ENCODE measurements at regions not wholly inside any gene's neighbourhood (a gene's known extent, or its start where the extent isn't known, plus 50 kb on each side); places are given as distances from the start of the nearest gene placed in this dataset.

DNA sequence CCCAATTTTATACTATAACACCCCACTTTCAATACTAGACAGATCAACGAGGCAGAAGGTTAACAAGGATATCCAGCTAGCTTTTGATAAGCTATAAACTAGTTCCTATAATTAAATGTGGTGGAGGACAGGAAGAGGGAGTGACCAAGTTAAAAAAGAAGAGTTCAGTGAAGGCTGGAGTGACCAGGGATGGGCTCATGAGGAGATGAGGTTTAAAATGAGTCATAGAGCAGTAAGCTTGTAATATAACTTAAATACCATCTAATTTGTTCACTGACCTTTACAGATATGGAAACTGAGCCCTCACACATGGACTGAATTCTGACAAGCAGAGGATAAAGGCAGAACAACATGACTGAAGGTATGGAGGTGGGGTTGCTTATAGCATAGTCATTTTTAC, 284.5 kb downstream of the SPATA31D1 start:
- Histone ChIP-seq H3K36me3 (no peaks in the 10 kb centered on the region), H3K4me2 (no peak overlapping the region), H3K27me3 (no peaks in the 10 kb centered on the region), H3K9ac (no peak overlapping the region), H3F3A (ENCODE audit: low read depth) (no peaks in the 10 kb centered on the region), H3K9me3 (ENCODE audit: low read depth) (no peaks in the 10 kb centered on the region), H4K20me1 (ENCODE audit: low read depth) (no peaks in the 10 kb centered on the region), H3K4me3 (no peak overlapping the region), H3K4me1 (no peaks in the 10 kb centered on the region), H2AFZ (replicated peaks) (no peak overlapping the region), H3K79me2 (ENCODE audit: low read depth) (no peaks in the 10 kb centered on the region), H3K27ac (no peak overlapping the region)
- Mint-ChIP-seq H3K4me1 (no peaks in the 10 kb centered on the region), H3K27me3 (ENCODE audit: insufficient read depth, low read depth) (peaks cover 2% of the 10 kb centered on the region), H3K9me3 (no peaks in the 10 kb centered on the region), H3K4me3 (no peak overlapping the region), H3K27ac (no peak overlapping the region), H3K36me3 (no peaks in the 10 kb centered on the region)
- TF ChIP-seq EZH2 (IDR thresholded peaks at IDR 0.05) = no peak
- no peak for TF ChIP-seq CTCF (IDR thresholded peaks at IDR 0.05)
- no peak for TF ChIP-seq EZH2phosphoT487 (IDR thresholded peaks at IDR 0.05)
- DNase-seq (ENCODE audit: low spot score) = no peak

GRCh38 chr9:82275258-82275927, 286.8 kb downstream of the SPATA31D1 start:
- no peaks in the 10 kb centered on the region for H3K4me1 ChIP-seq
- no peak overlapping the region for H3K27ac Mint-ChIP-seq
- no peak overlapping the region for H3K9ac ChIP-seq
- no peaks in the 10 kb centered on the region for H4K20me1 ChIP-seq (ENCODE audit: low read depth)
- H3K9me3 ChIP-seq (ENCODE audit: low read depth) = no peaks in the 10 kb centered on the region
- H3K4me3 Mint-ChIP-seq = no peak overlapping the region
- H2AFZ ChIP-seq (replicated peaks) = no peak overlapping the region
- no peak for TF ChIP-seq EZH2 (IDR thresholded peaks at IDR 0.05)
- TF ChIP-seq EZH2phosphoT487 (IDR thresholded peaks at IDR 0.05) = no peak
- no peak for TF ChIP-seq CTCF (IDR thresholded peaks at IDR 0.05)
- H3K79me2 ChIP-seq (ENCODE audit: low read depth) = no peaks in the 10 kb centered on the region
- DNase-seq (ENCODE audit: low spot score) = no peak
- H3K4me2 ChIP-seq = no peak overlapping the region
- no peaks in the 10 kb centered on the region for H3K27me3 ChIP-seq
- no peak overlapping the region for H3K27ac ChIP-seq
- no peaks in the 10 kb centered on the region for H3K9me3 Mint-ChIP-seq
- H3K4me3 ChIP-seq = no peak overlapping the region
- no peaks in the 10 kb centered on the region for H3K36me3 Mint-ChIP-seq
- H3K27me3 Mint-ChIP-seq (ENCODE audit: insufficient read depth, low read depth) = peaks cover 2% of the 10 kb centered on the region
- no peaks in the 10 kb centered on the region for H3K4me1 Mint-ChIP-seq
- H3F3A ChIP-seq (ENCODE audit: low read depth) = no peaks in the 10 kb centered on the region
- H3K36me3 ChIP-seq = no peaks in the 10 kb centered on the region

- H3F3A ChIP-seq (ENCODE audit: low read depth) = no peaks in the 10 kb centered on the region
- H3K79me2 ChIP-seq (ENCODE audit: low read depth) = no peaks in the 10 kb centered on the region
- no peaks in the 10 kb centered on the region for H3K27me3 ChIP-seq
- no peak overlapping the region for H2AFZ ChIP-seq (replicated peaks)
- no peak for DNase-seq (ENCODE audit: low spot score)
- H3K36me3 ChIP-seq = no peaks in the 10 kb centered on the region
- TF ChIP-seq EZH2 (IDR thresholded peaks at IDR 0.05) = no peak
- TF ChIP-seq CTCF (IDR thresholded peaks at IDR 0.05) = no peak
- no peak for TF ChIP-seq EZH2phosphoT487 (IDR thresholded peaks at IDR 0.05)
- Mint-ChIP-seq H3K27me3 (ENCODE audit: insufficient read depth, low read depth) (peaks cover 5% of the 10 kb centered on the region), H3K9me3 (peaks cover 3% of the 10 kb centered on the region), H3K27ac (no peak overlapping the region), H3K4me3 (no peak overlapping the region), H3K36me3 (no peaks in the 10 kb centered on the region), H3K4me1 (no peaks in the 10 kb centered on the region)
- no peak overlapping the region for H3K4me2 ChIP-seq
- H3K27ac ChIP-seq = no peak overlapping the region
- H3K4me1 ChIP-seq = no peaks in the 10 kb centered on the region
- H3K9me3 ChIP-seq (ENCODE audit: low read depth) = no peaks in the 10 kb centered on the region
- H3K4me3 ChIP-seq = no peak overlapping the region
- H4K20me1 ChIP-seq (ENCODE audit: low read depth) = no peaks in the 10 kb centered on the region
- H3K9ac ChIP-seq = no peak overlapping the region
Measured at GRCh38 chr9:82281066-82281465, 292.5 kb downstream of the SPATA31D1 start.
